H1 (cell line): ENCODE measurements at regions not wholly inside any gene's neighbourhood (a gene's known extent, or its start where the extent isn't known, plus 50 kb on each side); places are given as distances from the start of the nearest gene placed in this dataset.

ENCODE experiments used
- CTCF ChIA-PET: fragments of 300-600 bp; sonication (Branson Sonifier 250); formaldehyde crosslinking; loops from one replicate; lab custom pipeline; 2021; ENCODE audit not compliant: partially characterized antibody; lab: Charles Lee
- POLR2A ChIA-PET: fragments of 300-600 bp; sonication (Branson Sonifier 250); formaldehyde crosslinking; loops from one replicate; lab custom pipeline; 2021; ENCODE audit warnings: inconsistent platforms; ENCODE audit not compliant: partially characterized antibody; lab: Charles Lee
- DNase-seq, 2 experiments: peaks; one replicate each; pipeline versions ENCODE4 v3.0.0 to v3.0.0-alpha.2; 2010 to 2022; ENCODE audit warnings: low spot score in 2 of 2, low read depth in 1 of 2, mixed read lengths in 1 of 2
- FAIRE-seq: peaks from 2 replicates; lab custom pipeline; 2011; peaks lifted over from hg19 to GRCh38; lab: Jason Lieb, UNC
- H2AFZ ChIP-seq: 2 replicates; pipeline ENCODE4 v1.8.1; 2012; ENCODE audit warnings: low read length, inconsistent platforms
- H2AK5ac ChIP-seq: 2 replicates; pipeline ENCODE4 v1.6.1; 2013; ENCODE audit warnings: low read depth, low read length
- H2BK120ac ChIP-seq: replicated peaks from 2 replicates; pipeline ENCODE3; 2013; ENCODE audit warnings: low read depth, low read length, inconsistent platforms
- H2BK12ac ChIP-seq: 2 replicates; pipeline ENCODE4 v1.6.1; 2013; ENCODE audit warnings: low read depth, low read length
- H2BK15ac ChIP-seq: 2 replicates; pipeline ENCODE4 v1.6.1; 2013; ENCODE audit warnings: low read length
- H2BK20ac ChIP-seq: 2 replicates; pipeline ENCODE4 v1.6.1; 2013; ENCODE audit warnings: low read length
- H2BK5ac ChIP-seq: 2 replicates; pipeline ENCODE4 v1.6.1; 2013; ENCODE audit warnings: low read depth, low read length
- H3K14ac ChIP-seq: 2 replicates; pipeline ENCODE4 v1.6.1; 2013; ENCODE audit warnings: inconsistent platforms; ENCODE audit not compliant: insufficient read length
- H3K18ac ChIP-seq: 2 replicates; pipeline ENCODE4 v1.6.1; 2013; ENCODE audit warnings: low read length; ENCODE audit errors: extremely low read depth
- H3K23ac ChIP-seq: 2 replicates; pipeline ENCODE4 v1.6.1; 2013; ENCODE audit warnings: inconsistent platforms; ENCODE audit not compliant: insufficient read length
- H3K23me2 ChIP-seq: 2 replicates; pipeline ENCODE4 v1.6.1; 2013; ENCODE audit warnings: low read depth, low read length
- H3K27ac ChIP-seq: 2 replicates; pipeline ENCODE4 v1.6.1; 2011; ENCODE audit warnings: low read depth, low read length, inconsistent platforms
- H3K27me3 ChIP-seq, 4 experiments: replicated peaks in 1 of 4; 1 replicate in 1 of 4; 2 replicates in 3 of 4; pipeline versions ENCODE4 v1.6.1 to v1.8.1; 2011 to 2013; ENCODE audit warnings: low read length in 3 of 4, mild to moderate bottlenecking in 3 of 4, inconsistent platforms in 2 of 4, mixed read lengths in 2 of 4, moderate library complexity in 1 of 4; ENCODE audit not compliant: control insufficient read depth in 3 of 4, insufficient read depth in 3 of 4; ENCODE audit errors: extremely low read depth in 1 of 4
- H3K36me3 ChIP-seq, 4 experiments: 2 replicates each; pipeline versions ENCODE4 v1.6.1 to v1.8.1; 2011 to 2013; ENCODE audit warnings: mild to moderate bottlenecking in 4 of 4, low read length in 3 of 4, moderate library complexity in 2 of 4, control low read depth in 1 of 4, inconsistent platforms in 1 of 4; ENCODE audit not compliant: insufficient read depth in 4 of 4, control insufficient read depth in 2 of 4
- H3K4ac ChIP-seq: replicated peaks from 2 replicates; pipeline ENCODE3; 2013; ENCODE audit warnings: low read length, low read depth, mixed read lengths, inconsistent platforms; ENCODE audit not compliant: insufficient read length
- H3K4me1 ChIP-seq, 4 experiments: replicated peaks in 1 of 4; 1 replicate in 1 of 4; 2 replicates in 3 of 4; pipeline versions ENCODE4 v1.6.1 to v1.8.1; 2011 to 2013; ENCODE audit warnings: low read length in 3 of 4, inconsistent platforms in 2 of 4, mixed read lengths in 1 of 4; ENCODE audit not compliant: insufficient read depth in 4 of 4, control insufficient read depth in 3 of 4
- H3K4me2 ChIP-seq, 2 experiments: 2 replicates each; pipeline versions ENCODE4 v1.6.1 to v1.8.1; 2011 to 2013; ENCODE audit warnings: low read depth in 2 of 2, low read length in 2 of 2, control low read depth in 1 of 2, inconsistent platforms in 1 of 2, mild to moderate bottlenecking in 1 of 2; ENCODE audit not compliant: insufficient read depth in 1 of 2
- H3K4me3 ChIP-seq, 4 experiments: fragments of 200-600, 300-600 bp in 1 of 4; sonication (generic), shearing (Covaris generic), sonication (Bioruptor Twin) in 1 of 4; 2 replicates each; pipeline versions ENCODE4 v1.5.1 to v1.8.1; 2011 to 2016; ENCODE audit warnings: low read length in 4 of 4, low read depth in 3 of 4, control low read depth in 2 of 4, inconsistent platforms in 2 of 4, mild to moderate bottlenecking in 2 of 4, mixed read lengths in 1 of 4, moderate library complexity in 1 of 4; ENCODE audit not compliant: insufficient read depth in 2 of 4; ENCODE audit errors: extremely low read depth in 1 of 4
- H3K56ac ChIP-seq: replicated peaks from 2 replicates; pipeline ENCODE3; 2013; ENCODE audit warnings: low read depth, mild to moderate bottlenecking, mixed read lengths, low read length, inconsistent platforms; ENCODE audit not compliant: insufficient read length
- H3K79me1 ChIP-seq: 2 replicates; pipeline ENCODE4 v1.6.1; 2013; ENCODE audit warnings: low read depth, low read length, control low read depth
- H3K79me2 ChIP-seq, 2 experiments: 2 replicates each; pipeline versions ENCODE4 v1.6.1 to v1.8.1; 2012 to 2013; ENCODE audit warnings: low read length in 2 of 2, mild to moderate bottlenecking in 2 of 2, inconsistent platforms in 1 of 2; ENCODE audit not compliant: insufficient read depth in 2 of 2, control insufficient read depth in 1 of 2
- H3K9ac ChIP-seq, 4 experiments: replicated peaks in 1 of 4; 1 replicate in 1 of 4; 2 replicates in 3 of 4; pipeline versions ENCODE4 v1.6.1 to v1.8.1; 2011 to 2013; ENCODE audit warnings: low read depth in 3 of 4, low read length in 3 of 4, control low read depth in 2 of 4, mild to moderate bottlenecking in 2 of 4, moderate library complexity in 2 of 4, inconsistent platforms in 1 of 4; ENCODE audit errors: extremely low read depth in 1 of 4
- H3K9me3 ChIP-seq, 2 experiments: 2 replicates each; pipeline versions ENCODE4 v1.6.1 to v1.8.1; 2012 to 2013; ENCODE audit warnings: mild to moderate bottlenecking in 2 of 2, moderate library complexity in 2 of 2, control low read depth in 1 of 2, inconsistent platforms in 1 of 2, low read depth in 1 of 2, low read length in 1 of 2, mixed read lengths in 1 of 2; ENCODE audit not compliant: insufficient read depth in 2 of 2
- H4K20me1 ChIP-seq, 2 experiments: replicated peaks in 1 of 2; 2 replicates each; pipeline versions ENCODE3 to v1.8.1; 2011 to 2013; ENCODE audit warnings: inconsistent platforms in 2 of 2, low read length in 2 of 2, mild to moderate bottlenecking in 1 of 2; ENCODE audit not compliant: insufficient read depth in 2 of 2, control insufficient read depth in 1 of 2
- H4K5ac ChIP-seq: 2 replicates; pipeline ENCODE4 v1.6.1; 2013; ENCODE audit warnings: low read length, low read depth, mixed read lengths, inconsistent platforms; ENCODE audit not compliant: insufficient read length
- H4K8ac ChIP-seq: 2 replicates; pipeline ENCODE4 v1.8.0; 2013; ENCODE audit warnings: mild to moderate bottlenecking, moderate library complexity, low read length, inconsistent platforms; ENCODE audit not compliant: insufficient read depth; ENCODE audit errors: extremely low read depth
- H4K91ac ChIP-seq: replicated peaks from 2 replicates; pipeline ENCODE3; 2013; ENCODE audit warnings: low read length, mixed read lengths, inconsistent platforms; ENCODE audit not compliant: insufficient read length
- CEBPB ChIP-seq: IDR thresholded peaks from 2 replicates; pipeline ENCODE4 v1.6.1; 2012; ENCODE audit warnings: low read depth, low read length
- HDAC6 ChIP-seq: IDR thresholded peaks from one replicate; pipeline ENCODE4 v1.7.1; 2012; ENCODE audit warnings: low read depth, mild to moderate bottlenecking, inconsistent platforms, low read length, moderate library complexity
- KDM4A ChIP-seq: IDR thresholded peaks from one replicate; pipeline ENCODE4 v1.7.1; 2012; ENCODE audit warnings: low read depth, mild to moderate bottlenecking, moderate library complexity, low read length, inconsistent platforms; ENCODE audit not compliant: severe bottlenecking
- POLR2A ChIP-seq, 2 experiments: IDR thresholded peaks; 1 replicate in 1 of 2; 2 replicates in 1 of 2; pipeline ENCODE4 v1.6.1; 2011; ENCODE audit warnings: low read depth in 2 of 2, low read length in 2 of 2, mild to moderate bottlenecking in 2 of 2; ENCODE audit errors: control extremely low read depth in 1 of 2
- RAD21 ChIP-seq, 2 experiments: IDR thresholded peaks in 1 of 2; conservative IDR thresholded peaks in 1 of 2; 2 replicates each; pipeline ENCODE4 v1.6.1; 2011; ENCODE audit warnings: low read depth in 2 of 2, low read length in 2 of 2, improper control_type of control experiment in 1 of 2, inconsistent platforms in 1 of 2, mild to moderate bottlenecking in 1 of 2, moderate library complexity in 1 of 2
- RBBP5 ChIP-seq: IDR thresholded peaks from 2 replicates; pipeline ENCODE4 v1.7.1; 2012; ENCODE audit warnings: low read depth, mild to moderate bottlenecking, inconsistent platforms, low read length, moderate library complexity, borderline replicate concordance
- SIN3A ChIP-seq, 2 experiments: IDR thresholded peaks in 1 of 2; conservative IDR thresholded peaks in 1 of 2; 2 replicates each; pipeline ENCODE4 v1.6.1; 2011 to 2012; ENCODE audit warnings: low read length in 2 of 2, improper control_type of control experiment in 1 of 2, low read depth in 1 of 2, mild to moderate bottlenecking in 1 of 2
- WGBS, 2 experiments: shearing (Covaris generic) in 1 of 2; methylation state at CpG; one replicate each; pipeline versions ENCODE4 v1.1.6 to v1.1.7; 2013 to 2015; ENCODE audit warnings: low lambda C conversion rate in 2 of 2, mixed read lengths in 2 of 2, inconsistent platforms in 1 of 2, low coverage in 1 of 2, missing lambda C conversion rate in 1 of 2; ENCODE audit not compliant: insufficient replicate concordance in 2 of 2, insufficient coverage in 1 of 2, insufficient read length in 1 of 2; ENCODE audit errors: extremely low coverage in 1 of 2, missing lambda C conversion rate in 1 of 2; 5-methylcytosine and 5-hydroxymethylcytosine counted together

DNA sequence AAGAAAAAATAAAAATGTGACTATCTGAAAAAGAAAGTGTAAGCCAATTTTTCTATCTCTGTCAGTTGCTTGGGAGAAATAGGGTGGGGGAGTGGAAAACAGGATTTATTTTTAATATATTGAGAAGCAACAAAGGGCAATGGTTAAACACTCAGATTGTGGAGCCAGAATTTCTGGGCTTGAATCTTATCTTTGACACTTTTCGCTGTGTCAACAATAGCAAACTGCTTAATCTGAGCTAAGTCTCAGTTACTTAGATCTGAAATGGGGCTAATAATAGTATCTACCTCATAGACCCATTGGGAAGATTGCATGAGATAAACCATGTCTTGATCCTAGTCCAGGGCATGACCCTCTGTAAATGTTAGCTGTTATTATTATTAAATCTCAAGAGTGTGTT lies 468.1 kb downstream of the ADGRL2 start:
- Histone ChIP-seq H3K27me3 (no peaks in the 10 kb centered on the region), H3K14ac (no peak overlapping the region), H4K5ac (no peak overlapping the region), H3K18ac (no peak overlapping the region), H2BK15ac (no peak overlapping the region), H2AFZ (no peak overlapping the region), H3K27ac (no peak overlapping the region), H3K4ac (no peak overlapping the region), H3K23me2 (no peaks in the 10 kb centered on the region), H3K79me2 (no peaks in the 10 kb centered on the region), H2BK12ac (no peak overlapping the region), H3K36me3 (no peaks in the 10 kb centered on the region), H4K91ac (no peak overlapping the region), H4K20me1 (no peaks in the 10 kb centered on the region), H2AK5ac (no peak overlapping the region), H2BK5ac (no peak overlapping the region), H3K9me3 (no peaks in the 10 kb centered on the region), H3K56ac (no peak overlapping the region), H2BK20ac (no peak overlapping the region), H3K4me2 (no peak overlapping the region), H3K4me3 (no peak overlapping the region), H3K23ac (no peak overlapping the region), H2BK120ac (no peak overlapping the region), H3K9ac (no peak overlapping the region), H3K79me1 (no peaks in the 10 kb centered on the region), H3K4me1 (no peaks in the 10 kb centered on the region), H4K8ac (no peak overlapping the region)
- DNase-seq (no peak), FAIRE-seq (no peak)
- POLR2A ChIA-PET, result no interaction called here
- CTCF ChIA-PET, result no interaction called here
- 97% methylated on average over 1 of the region's 1 CpG; no CpG with 5 or more reads in 1 of the 2 experiments for WGBS, 2 experiments
- TF ChIP-seq CEBPB (no peak), POLR2A (IDR thresholded peaks at IDR 0.05; ENCODE audit: control extremely low read depth in 1 of 2, low read depth in 2 of 2, low read length in 2 of 2) (no peak), KDM4A (no peak), RBBP5 (no peak), RAD21 (IDR thresholded peaks at IDR 0.05 in 1 of 2, conservative IDR thresholded peaks at IDR 0.05 in 1 of 2; ENCODE audit: low read depth in 2 of 2, low read length in 2 of 2) (no peak), SIN3A (conservative IDR thresholded peaks at IDR 0.05 in 1 of 2, IDR thresholded peaks at IDR 0.05 in 1 of 2; ENCODE audit: low read depth in 1 of 2, low read length in 2 of 2) (no peak), HDAC6 (no peak)
